Glutamatergic neuron (in vitro differentiated cells): ENCODE measurements at regions not wholly inside any gene's neighbourhood (a gene's known extent, or its start where the extent isn't known, plus 50 kb on each side); places are given as distances from the start of the nearest gene placed in this dataset.

Experiments used
- DNase-seq: peaks from one replicate; pipeline ENCODE4 v3.0.0; 2022
- H3K27ac Mint-ChIP-seq: one replicate; pipeline ENCODE4 v1.8.0; 2020; ENCODE audit warnings: mild to moderate bottlenecking, mixed read lengths, inconsistent platforms; ENCODE audit not compliant: unreplicated experiment
- H3K27me3 Mint-ChIP-seq: one replicate; pipeline ENCODE4 v1.8.0; 2020; ENCODE audit warnings: mild to moderate bottlenecking, moderate library complexity, mixed read lengths, inconsistent platforms; ENCODE audit not compliant: unreplicated experiment
- H3K36me3 Mint-ChIP-seq: one replicate; pipeline ENCODE4 v1.8.0; 2020; ENCODE audit warnings: mild to moderate bottlenecking, mixed read lengths, inconsistent platforms; ENCODE audit not compliant: unreplicated experiment
- H3K4me1 Mint-ChIP-seq: one replicate; pipeline ENCODE4 v1.8.0; 2020; ENCODE audit warnings: mild to moderate bottlenecking, low read depth, mixed read lengths, inconsistent platforms; ENCODE audit not compliant: unreplicated experiment
- H3K4me3 Mint-ChIP-seq: one replicate; pipeline ENCODE4 v1.8.0; 2020; ENCODE audit warnings: mild to moderate bottlenecking, mixed read lengths, inconsistent platforms; ENCODE audit not compliant: unreplicated experiment
- H3K9me3 Mint-ChIP-seq: one replicate; pipeline ENCODE4 v1.8.0; 2020; ENCODE audit warnings: mild to moderate bottlenecking, moderate library complexity, mixed read lengths, inconsistent platforms; ENCODE audit not compliant: unreplicated experiment
- CTCF ChIP-seq: fragments of 200-600 bp; sonication (generic); IDR thresholded peaks from one replicate; pipeline ENCODE4 v1.5.0; 2021; ENCODE audit not compliant: partially characterized antibody, unreplicated experiment

- H3K27me3 Mint-ChIP-seq, result no peaks in the 10 kb centered on the region
- H3K36me3 Mint-ChIP-seq, result no peaks in the 10 kb centered on the region
- no peaks in the 10 kb centered on the region for H3K9me3 Mint-ChIP-seq
- H3K27ac Mint-ChIP-seq, result no peak overlapping the region
- no peaks in the 10 kb centered on the region for H3K4me1 Mint-ChIP-seq
- TF ChIP-seq CTCF, result no peak
- no peak overlapping the region for H3K4me3 Mint-ChIP-seq
- DNase-seq, result no peak
Measured at GRCh38 chr18:60277855-60278480, 94.6 kb downstream of the MC4R start.

- no peaks in the 10 kb centered on the region for H3K4me1 Mint-ChIP-seq
- H3K4me3 Mint-ChIP-seq, result no peak overlapping the region
- H3K27me3 Mint-ChIP-seq, result no peaks in the 10 kb centered on the region
- H3K9me3 Mint-ChIP-seq, result peaks cover 2% of the 10 kb centered on the region
- no peak for TF ChIP-seq CTCF
- no peak overlapping the region for H3K27ac Mint-ChIP-seq
- no peak for DNase-seq
- H3K36me3 Mint-ChIP-seq, result no peaks in the 10 kb centered on the region
Measured at GRCh38 chr18:60267391-60268058, 105.0 kb downstream of the MC4R start.

GRCh38 chr18:60266558-60266957 lies 106.0 kb downstream of the MC4R start:
- Mint-ChIP-seq H3K4me3 (no peak overlapping the region), H3K36me3 (no peaks in the 10 kb centered on the region), H3K27me3 (no peaks in the 10 kb centered on the region), H3K27ac (no peak overlapping the region), H3K4me1 (no peaks in the 10 kb centered on the region), H3K9me3 (no peaks in the 10 kb centered on the region)
- DNase-seq, result no peak
- TF ChIP-seq CTCF, result no peak

GRCh38 chr18:60259052-60259681 lies 113.4 kb downstream of the MC4R start:
- no peak for TF ChIP-seq CTCF
- DNase-seq, result no peak
- H3K9me3 Mint-ChIP-seq, result no peaks in the 10 kb centered on the region
- H3K4me3 Mint-ChIP-seq, result no peak overlapping the region
- H3K27me3 Mint-ChIP-seq, result no peaks in the 10 kb centered on the region
- H3K36me3 Mint-ChIP-seq, result no peaks in the 10 kb centered on the region
- no peak overlapping the region for H3K27ac Mint-ChIP-seq
- H3K4me1 Mint-ChIP-seq, result no peaks in the 10 kb centered on the region

- H3K27ac Mint-ChIP-seq, result no peak overlapping the region
- no peak for TF ChIP-seq CTCF
- DNase-seq, result no peak
- peaks cover 3% of the 10 kb centered on the region for H3K9me3 Mint-ChIP-seq
- no peaks in the 10 kb centered on the region for H3K36me3 Mint-ChIP-seq
- H3K4me1 Mint-ChIP-seq, result no peaks in the 10 kb centered on the region
- no peaks in the 10 kb centered on the region for H3K27me3 Mint-ChIP-seq
- no peak overlapping the region for H3K4me3 Mint-ChIP-seq
Measured at GRCh38 chr18:60249388-60249787, 123.2 kb downstream of the MC4R start.
